ENCODE measurements at regions not wholly inside any gene's neighbourhood (a gene's known extent, or its start where the extent isn't known, plus 50 kb on each side); places are given as distances from the start of the nearest gene placed in this dataset.

DNA sequence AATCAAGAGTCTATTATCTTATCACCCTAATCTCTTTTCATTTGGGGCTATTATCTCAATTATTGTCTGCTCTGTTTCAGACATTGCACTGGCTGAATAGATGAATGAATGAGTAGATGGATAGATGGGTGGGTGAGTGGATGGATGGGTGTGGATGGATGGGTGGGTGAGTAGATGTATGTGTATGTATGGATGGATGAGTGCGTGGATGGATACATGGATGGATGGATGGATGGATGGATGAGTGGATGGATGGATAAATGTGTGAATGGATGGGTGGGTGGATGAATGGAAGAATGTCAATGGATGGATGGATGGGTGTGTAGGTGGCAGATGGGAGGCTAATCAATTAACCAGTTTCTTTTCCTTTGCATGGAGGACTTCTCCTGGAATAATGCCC is 301.7 kb downstream of the NSG2 start:
- TF ChIP-seq, protein P1, sequence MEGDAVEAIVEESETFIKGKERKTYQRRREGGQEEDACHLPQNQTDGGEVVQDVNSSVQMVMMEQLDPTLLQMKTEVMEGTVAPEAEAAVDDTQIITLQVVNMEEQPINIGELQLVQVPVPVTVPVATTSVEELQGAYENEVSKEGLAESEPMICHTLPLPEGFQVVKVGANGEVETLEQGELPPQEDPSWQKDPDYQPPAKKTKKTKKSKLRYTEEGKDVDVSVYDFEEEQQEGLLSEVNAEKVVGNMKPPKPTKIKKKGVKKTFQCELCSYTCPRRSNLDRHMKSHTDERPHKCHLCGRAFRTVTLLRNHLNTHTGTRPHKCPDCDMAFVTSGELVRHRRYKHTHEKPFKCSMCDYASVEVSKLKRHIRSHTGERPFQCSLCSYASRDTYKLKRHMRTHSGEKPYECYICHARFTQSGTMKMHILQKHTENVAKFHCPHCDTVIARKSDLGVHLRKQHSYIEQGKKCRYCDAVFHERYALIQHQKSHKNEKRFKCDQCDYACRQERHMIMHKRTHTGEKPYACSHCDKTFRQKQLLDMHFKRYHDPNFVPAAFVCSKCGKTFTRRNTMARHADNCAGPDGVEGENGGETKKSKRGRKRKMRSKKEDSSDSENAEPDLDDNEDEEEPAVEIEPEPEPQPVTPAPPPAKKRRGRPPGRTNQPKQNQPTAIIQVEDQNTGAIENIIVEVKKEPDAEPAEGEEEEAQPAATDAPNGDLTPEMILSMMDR (conservative IDR thresholded peaks at IDR 0.05; ENCODE audit: low read length), result no peak
- TF ChIP-seq EZH2phosphoT487 (IDR thresholded peaks at IDR 0.05; ENCODE audit: borderline replicate concordance, low read depth, low read length), result no peak

Measured in OCI-LY7 (cell line).